Activated CD8-positive, alpha-beta T cell treated with anti-CD3 and anti-CD28 coated beads, Interleukin-2, amount 10 ng/mL, durations not matched to agents 7 days and 5 days (primary cell): ENCODE measurements at regions not wholly inside any gene's neighbourhood (a gene's known extent, or its start where the extent isn't known, plus 50 kb on each side); places are given as distances from the start of the nearest gene placed in this dataset.

Experiments
- ATAC-seq: fragments of 150-1000 bp; cut with Tn5 transposase; one replicate; pipeline ENCODE4 v1.10.0; 2021; ENCODE audit warnings: moderate library complexity
- CTCF ChIA-PET: fragments of 350-600 bp; sonication (Branson Sonifier 250); formaldehyde crosslinking; loops from one replicate; lab custom pipeline; 2021; ENCODE audit warnings: antibody characterized with exemption; lab: Charles Lee
- POLR2A ChIA-PET: fragments of 350-600 bp; sonication (Branson Sonifier 250); formaldehyde crosslinking; loops from one replicate; lab custom pipeline; 2021; ENCODE audit warnings: antibody characterized with exemption; lab: Charles Lee
- DNase-seq: peaks from one replicate; pipeline ENCODE4 v3.0.0-alpha.2; 2020
- H3K27ac Mint-ChIP-seq: one replicate; pipeline ENCODE4 v1.8.0; 2021; ENCODE audit warnings: mild to moderate bottlenecking, mixed read lengths
- H3K27me3 Mint-ChIP-seq: one replicate; pipeline ENCODE4 v1.8.0; 2021; ENCODE audit warnings: low read depth, mixed read lengths
- H3K36me3 Mint-ChIP-seq: one replicate; pipeline ENCODE4 v1.8.0; 2021; ENCODE audit warnings: low read depth, mixed read lengths
- H3K4me1 Mint-ChIP-seq: one replicate; pipeline ENCODE4 v1.8.0; 2021; ENCODE audit warnings: low read depth, mixed read lengths
- H3K4me3 Mint-ChIP-seq: one replicate; pipeline ENCODE4 v1.8.0; 2021; ENCODE audit warnings: mild to moderate bottlenecking, mixed read lengths
- H3K9me3 Mint-ChIP-seq: one replicate; pipeline ENCODE4 v1.8.0; 2022; ENCODE audit warnings: mixed read lengths; ENCODE audit not compliant: insufficient read depth

DNA sequence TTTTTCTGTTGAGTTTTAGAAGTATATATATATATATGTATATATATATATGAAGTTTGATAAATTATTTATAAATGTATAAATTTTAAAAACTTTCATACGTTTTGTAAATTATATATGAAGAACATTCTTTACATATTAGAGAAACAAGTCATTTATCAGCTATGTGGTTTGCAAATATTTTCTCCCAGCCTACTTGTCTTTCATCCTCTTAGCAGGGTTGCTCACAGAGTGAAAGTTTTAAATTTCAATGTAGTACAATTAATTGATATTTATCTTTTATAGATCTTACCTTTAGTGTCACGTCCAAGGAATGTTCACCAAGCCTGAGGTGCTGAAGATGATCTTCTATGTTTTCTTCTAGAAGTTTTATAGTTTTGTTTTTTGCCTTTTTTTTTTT is 78.3 kb upstream of the HS6ST1 start:
- DNase-seq (no peak), ATAC-seq (no peak)
- Mint-ChIP-seq H3K27me3 (peaks cover 29% of the 10 kb centered on the region), H3K36me3 (no peaks in the 10 kb centered on the region), H3K27ac (no peak overlapping the region), H3K4me1 (no peaks in the 10 kb centered on the region), H3K4me3 (no peak overlapping the region), H3K9me3 (no peaks in the 10 kb centered on the region)
- ChIA-PET CTCF (no interaction called here), POLR2A (no interaction called here)

DNA sequence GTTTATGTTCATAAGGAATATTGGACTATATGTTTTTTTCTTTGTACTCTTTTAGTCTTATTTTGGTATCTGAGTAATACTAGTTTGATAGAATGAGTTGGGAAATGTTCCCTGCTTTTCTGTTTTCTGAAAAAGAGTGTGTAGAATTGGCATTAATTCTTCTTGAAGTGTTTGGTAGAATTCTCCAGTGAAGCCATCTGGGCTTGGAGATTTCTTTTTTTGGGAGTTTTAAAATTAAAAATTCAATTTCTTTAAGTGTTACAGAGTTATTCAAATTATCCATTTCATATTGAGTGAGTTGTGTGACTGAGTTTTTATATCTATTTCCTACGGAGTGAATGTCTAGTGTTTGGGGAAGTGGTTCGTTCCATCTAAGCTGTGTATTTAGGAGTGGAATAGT is 80.6 kb upstream of the HS6ST1 start:
- peaks cover 33% of the 10 kb centered on the region for H3K27me3 Mint-ChIP-seq
- no peaks in the 10 kb centered on the region for H3K4me1 Mint-ChIP-seq
- no peak for ATAC-seq
- no peak for DNase-seq
- POLR2A ChIA-PET, result no interaction called here
- no peak overlapping the region for H3K27ac Mint-ChIP-seq
- no peak overlapping the region for H3K4me3 Mint-ChIP-seq
- H3K36me3 Mint-ChIP-seq, result no peaks in the 10 kb centered on the region
- H3K9me3 Mint-ChIP-seq, result no peaks in the 10 kb centered on the region
- CTCF ChIA-PET, result interaction anchor here (0.7 kb wide), 1 partner anchor 205 kb away, joined by 3 read pairs; no protein-coding TSS in a partner anchor

DNA sequence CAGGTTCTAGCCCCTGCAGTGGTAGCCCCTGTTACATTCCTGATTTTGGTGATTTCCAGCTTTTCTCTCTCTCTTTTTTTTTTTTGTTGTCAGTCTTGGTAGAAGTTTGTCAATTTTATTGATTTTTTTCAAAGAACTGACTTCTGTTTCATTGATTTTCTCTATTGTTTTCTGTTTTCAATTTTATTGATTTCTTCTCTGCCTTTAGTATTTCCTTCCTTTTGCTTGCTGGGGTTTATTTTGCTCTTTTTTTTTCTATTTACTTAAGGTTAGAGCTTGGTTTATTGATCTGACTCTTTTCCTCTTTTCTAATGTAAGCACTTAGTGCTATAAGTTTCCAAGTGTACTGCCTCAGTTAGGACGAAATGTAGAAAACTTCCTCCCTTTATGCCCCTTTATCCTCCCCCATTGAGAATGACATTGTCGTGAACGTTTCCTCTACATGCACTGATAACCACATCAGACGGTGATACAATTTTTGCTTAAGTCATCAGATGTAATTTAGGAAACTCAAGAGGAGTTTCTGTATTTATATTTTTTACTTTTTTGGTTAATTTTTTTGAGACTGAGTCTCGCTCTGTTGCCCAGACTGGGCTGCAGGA is 81.1 kb upstream of the HS6ST1 start:
- H3K27me3 Mint-ChIP-seq, result peaks cover 34% of the 10 kb centered on the region
- H3K4me3 Mint-ChIP-seq, result no peak overlapping the region
- no peaks in the 10 kb centered on the region for H3K9me3 Mint-ChIP-seq
- no peaks in the 10 kb centered on the region for H3K36me3 Mint-ChIP-seq
- no peak for DNase-seq
- POLR2A ChIA-PET, result interaction anchor here (0.6 kb wide), 1 partner anchor 26 kb away, joined by 3 read pairs; no protein-coding TSS in a partner anchor
- no peak for ATAC-seq
- H3K27ac Mint-ChIP-seq, result no peak overlapping the region
- CTCF ChIA-PET, result interaction anchor here (0.6 to 0.7 kb wide), 2 partner anchors 70 to 206 kb away, joined by 3 read pairs; no protein-coding TSS in a partner anchor
- H3K4me1 Mint-ChIP-seq, result no peaks in the 10 kb centered on the region

DNA sequence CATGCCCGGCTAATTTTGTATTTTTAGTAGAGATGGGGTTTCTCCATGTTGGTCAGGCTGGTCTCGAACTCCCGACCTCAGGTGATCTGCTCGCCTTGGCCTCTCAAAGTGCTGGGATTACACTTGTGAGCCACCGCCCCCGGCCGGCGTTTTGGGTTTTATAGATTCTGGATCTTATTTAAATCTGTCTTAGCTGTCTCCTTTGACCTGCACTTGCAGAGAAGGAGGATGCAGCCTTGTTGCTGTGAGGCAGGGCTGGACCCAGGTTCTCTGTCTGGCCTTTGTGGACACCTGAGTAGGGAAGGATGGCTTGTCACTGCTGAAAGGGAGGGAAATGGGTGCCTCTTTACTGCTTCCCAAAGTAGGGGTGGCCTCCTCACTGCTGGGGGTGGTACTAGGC is 83.0 kb upstream of the HS6ST1 start:
- Mint-ChIP-seq H3K9me3 (no peaks in the 10 kb centered on the region), H3K27me3 (peaks cover 34% of the 10 kb centered on the region), H3K36me3 (no peaks in the 10 kb centered on the region), H3K27ac (no peak overlapping the region), H3K4me3 (no peak overlapping the region), H3K4me1 (no peaks in the 10 kb centered on the region)
- ATAC-seq, result no peak
- CTCF ChIA-PET, result no interaction called here
- POLR2A ChIA-PET, result no interaction called here
- DNase-seq, result no peak

DNA sequence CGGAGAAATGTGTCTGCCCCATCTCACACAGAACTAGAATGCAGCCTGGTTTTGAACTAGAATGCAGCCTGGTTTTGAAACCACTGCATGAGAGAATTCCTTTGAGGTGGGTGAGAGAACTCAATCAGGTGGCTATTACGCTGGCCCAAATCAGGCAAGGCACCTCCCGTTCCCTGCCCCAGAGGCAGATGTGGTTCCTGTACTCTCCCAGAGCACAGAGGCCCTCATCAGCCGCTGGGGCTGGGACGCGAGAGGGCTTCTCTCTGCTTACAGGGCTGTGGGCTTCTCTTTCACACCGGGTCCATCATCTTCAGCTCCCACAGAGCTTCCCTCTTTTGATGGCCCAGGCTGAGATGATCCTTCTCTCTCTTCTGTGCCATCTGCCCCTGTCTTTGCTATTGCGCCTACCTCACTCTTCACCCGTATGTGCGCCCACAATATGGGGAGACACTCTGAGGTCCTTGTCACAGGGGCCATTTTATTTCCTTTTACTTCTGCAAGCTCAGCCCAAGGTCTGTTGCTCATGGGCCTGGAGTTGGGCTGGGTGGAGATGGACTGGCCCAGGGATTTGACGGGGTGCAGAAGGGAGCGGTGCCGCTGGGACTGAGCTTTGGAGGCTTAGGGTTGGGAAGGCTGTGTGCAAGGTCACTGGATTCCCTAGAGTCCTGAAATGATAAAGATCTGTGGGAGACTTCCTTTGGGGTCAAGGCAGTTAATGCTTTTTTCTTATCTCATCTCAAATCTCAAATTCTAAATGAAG is 84.4 kb upstream of the HS6ST1 start:
- no peak overlapping the region for H3K27ac Mint-ChIP-seq
- H3K4me1 Mint-ChIP-seq, result no peaks in the 10 kb centered on the region
- CTCF ChIA-PET, result no interaction called here
- no peaks in the 10 kb centered on the region for H3K36me3 Mint-ChIP-seq
- H3K9me3 Mint-ChIP-seq, result no peaks in the 10 kb centered on the region
- no peak for ATAC-seq
- no peak overlapping the region for H3K4me3 Mint-ChIP-seq
- POLR2A ChIA-PET, result no interaction called here
- no peak for DNase-seq
- peaks cover 30% of the 10 kb centered on the region for H3K27me3 Mint-ChIP-seq

DNA sequence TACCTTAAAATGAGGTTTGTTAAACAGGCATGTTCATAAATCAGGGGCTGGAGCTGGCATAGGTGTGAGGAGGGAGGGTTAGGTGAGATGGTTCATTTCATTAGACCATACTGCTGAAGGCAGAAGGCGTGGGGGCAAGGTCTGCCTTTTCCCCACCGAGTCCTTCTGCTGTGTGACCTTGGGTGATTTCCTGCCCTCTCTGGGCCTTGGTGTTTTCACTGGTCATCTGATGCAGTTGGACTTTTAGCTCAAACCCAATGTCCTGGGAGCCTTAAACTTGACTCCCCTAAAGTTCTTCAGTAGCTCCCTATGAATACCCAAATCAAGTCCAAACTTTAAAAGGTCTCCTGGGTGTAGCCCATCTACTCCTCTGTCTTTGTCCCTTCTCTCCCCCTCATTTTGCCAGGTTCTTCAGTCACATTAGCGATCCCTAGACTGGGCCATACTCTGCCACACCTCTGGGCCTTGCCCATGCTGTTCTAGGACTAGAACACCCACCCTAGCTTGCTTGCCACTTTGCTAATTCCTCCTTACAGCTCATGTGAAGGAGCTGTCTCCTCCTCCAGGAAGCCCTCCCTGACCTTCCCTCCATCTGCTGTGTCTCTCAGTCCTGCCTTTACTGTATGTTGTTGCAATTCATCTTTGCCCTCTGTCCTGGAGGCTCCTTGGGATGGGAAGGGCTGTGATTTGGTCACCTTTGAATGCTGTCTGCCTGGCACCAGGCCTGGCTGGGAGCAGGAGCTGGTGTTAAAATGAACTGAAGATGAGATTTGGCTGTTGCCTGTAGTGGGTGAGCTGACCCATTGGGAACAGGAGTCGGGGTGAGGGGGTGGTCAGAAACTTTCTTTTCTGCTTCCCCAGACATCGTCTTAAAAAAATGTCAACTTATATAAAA is 85.4 kb upstream of the HS6ST1 start:
- Mint-ChIP-seq H3K27me3 (peaks cover 24% of the 10 kb centered on the region), H3K4me1 (no peaks in the 10 kb centered on the region), H3K9me3 (no peaks in the 10 kb centered on the region), H3K27ac (no peak overlapping the region), H3K36me3 (no peaks in the 10 kb centered on the region), H3K4me3 (no peak overlapping the region)
- DNase-seq (no peak), ATAC-seq (no peak)
- ChIA-PET CTCF (no interaction called here), POLR2A (no interaction called here)

DNA sequence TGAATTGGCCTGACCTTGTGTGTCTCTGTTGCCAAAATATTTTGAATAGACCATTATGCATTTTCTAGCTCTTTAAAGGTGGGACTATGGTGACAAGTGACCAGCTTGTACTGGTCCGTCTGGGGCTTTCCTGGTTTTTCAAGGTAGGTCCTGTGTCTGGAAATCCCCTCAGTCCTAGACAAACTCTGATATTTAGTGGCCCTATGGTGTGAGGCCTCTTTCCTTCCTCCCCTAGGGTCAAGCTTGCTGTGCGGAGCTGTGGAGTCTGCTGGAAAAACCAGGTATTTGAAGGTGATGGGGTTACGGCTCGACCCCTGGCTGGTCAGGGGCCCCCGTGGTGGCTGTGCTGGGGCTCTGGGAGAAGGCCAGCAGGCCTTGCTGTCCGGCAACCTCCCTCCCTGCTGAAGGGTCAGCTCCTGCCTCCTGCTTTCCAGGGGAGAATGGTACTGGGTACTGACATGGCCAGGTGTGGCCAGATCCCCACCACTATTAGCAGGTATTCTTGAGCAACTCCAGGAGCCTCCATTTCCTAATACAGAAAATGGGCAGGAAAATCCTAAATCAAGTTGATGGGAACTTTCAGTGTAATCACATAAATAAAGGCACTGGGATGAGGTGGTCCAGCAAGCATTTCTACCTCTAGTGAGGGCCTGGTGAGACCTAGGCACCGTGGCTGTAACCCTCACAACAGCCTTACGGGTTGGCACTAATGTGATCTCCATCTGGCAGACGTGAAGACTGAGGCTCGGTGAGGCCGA is 86.2 kb upstream of the HS6ST1 start:
- Mint-ChIP-seq H3K27ac (no peak overlapping the region), H3K4me1 (no peaks in the 10 kb centered on the region), H3K27me3 (peaks cover 18% of the 10 kb centered on the region), H3K9me3 (no peaks in the 10 kb centered on the region), H3K4me3 (no peak overlapping the region), H3K36me3 (no peaks in the 10 kb centered on the region)
- DNase-seq (no peak), ATAC-seq (no peak)
- ChIA-PET POLR2A (no interaction called here), CTCF (interaction anchor here (1.0 kb wide), 1 partner anchor 108 kb away, joined by 3 read pairs; no protein-coding TSS in a partner anchor)

DNA sequence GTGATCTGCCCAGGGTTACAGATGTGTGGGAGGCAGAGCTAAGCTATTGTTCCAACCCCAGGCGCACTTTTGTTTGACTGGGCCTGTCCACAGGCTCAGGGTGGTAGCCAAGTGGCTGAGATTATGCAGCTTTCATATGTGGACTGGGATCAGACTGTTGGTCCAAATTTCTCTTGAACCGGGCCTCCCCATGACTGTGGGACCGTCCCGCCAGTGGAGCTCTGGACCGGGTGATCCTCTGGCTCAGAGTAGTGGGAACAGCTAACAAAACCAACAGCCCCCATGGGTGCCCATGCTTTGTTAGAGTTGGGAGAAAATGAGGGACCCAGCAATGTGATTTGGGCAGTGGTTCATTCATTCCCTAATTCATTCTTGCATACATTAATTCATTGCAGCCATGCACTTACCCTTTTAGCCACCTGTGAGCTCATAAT is 86.8 kb upstream of the HS6ST1 start:
- ATAC-seq (no peak), DNase-seq (no peak)
- H3K4me1 Mint-ChIP-seq, result no peaks in the 10 kb centered on the region
- CTCF ChIA-PET, result interaction anchor here (1.0 kb wide), 1 partner anchor 108 kb away, joined by 3 read pairs; no protein-coding TSS in a partner anchor
- no peak overlapping the region for H3K27ac Mint-ChIP-seq
- no peak overlapping the region for H3K4me3 Mint-ChIP-seq
- no peaks in the 10 kb centered on the region for H3K36me3 Mint-ChIP-seq
- H3K9me3 Mint-ChIP-seq, result no peaks in the 10 kb centered on the region
- POLR2A ChIA-PET, result no interaction called here
- peaks cover 15% of the 10 kb centered on the region for H3K27me3 Mint-ChIP-seq

DNA sequence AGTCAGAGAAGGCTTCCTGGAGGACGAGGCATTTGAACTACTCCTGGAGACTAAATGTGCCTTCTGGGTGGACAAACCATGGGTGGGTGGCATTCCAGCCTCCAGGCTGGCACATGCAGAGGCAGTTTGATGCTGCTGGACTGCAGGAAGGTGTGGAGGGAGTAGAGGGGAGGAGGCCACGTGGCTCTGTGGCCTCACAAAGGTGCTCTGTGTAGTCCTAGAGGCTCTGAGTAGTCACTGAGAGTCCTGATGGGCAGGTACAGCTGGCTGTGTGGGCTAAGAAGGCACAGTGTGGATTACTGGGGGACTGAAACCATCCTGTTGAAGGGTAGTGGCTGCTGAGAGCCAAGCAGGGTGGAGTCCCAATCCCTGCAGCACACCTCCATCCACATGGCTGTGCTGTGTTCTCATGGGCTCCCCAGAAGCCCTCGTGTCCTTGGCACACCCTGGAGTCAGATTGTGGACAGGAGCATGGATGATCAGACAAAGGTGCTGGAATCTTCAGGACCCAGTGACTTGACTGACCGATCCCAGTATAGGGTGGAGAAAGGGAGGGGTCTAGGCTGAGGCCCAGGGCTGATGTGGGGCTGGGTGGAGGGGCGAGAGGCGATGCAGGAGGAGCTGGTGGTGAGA is 87.4 kb upstream of the HS6ST1 start:
- POLR2A ChIA-PET, result no interaction called here
- CTCF ChIA-PET, result interaction anchor here (1.0 kb wide), 1 partner anchor 107 kb away, joined by 3 read pairs; no protein-coding TSS in a partner anchor
- H3K27me3 Mint-ChIP-seq, result peaks cover 9% of the 10 kb centered on the region
- H3K4me3 Mint-ChIP-seq, result no peak overlapping the region
- H3K36me3 Mint-ChIP-seq, result no peaks in the 10 kb centered on the region
- DNase-seq, result no peak
- H3K27ac Mint-ChIP-seq, result no peak overlapping the region
- no peaks in the 10 kb centered on the region for H3K4me1 Mint-ChIP-seq
- no peak for ATAC-seq
- no peaks in the 10 kb centered on the region for H3K9me3 Mint-ChIP-seq

DNA sequence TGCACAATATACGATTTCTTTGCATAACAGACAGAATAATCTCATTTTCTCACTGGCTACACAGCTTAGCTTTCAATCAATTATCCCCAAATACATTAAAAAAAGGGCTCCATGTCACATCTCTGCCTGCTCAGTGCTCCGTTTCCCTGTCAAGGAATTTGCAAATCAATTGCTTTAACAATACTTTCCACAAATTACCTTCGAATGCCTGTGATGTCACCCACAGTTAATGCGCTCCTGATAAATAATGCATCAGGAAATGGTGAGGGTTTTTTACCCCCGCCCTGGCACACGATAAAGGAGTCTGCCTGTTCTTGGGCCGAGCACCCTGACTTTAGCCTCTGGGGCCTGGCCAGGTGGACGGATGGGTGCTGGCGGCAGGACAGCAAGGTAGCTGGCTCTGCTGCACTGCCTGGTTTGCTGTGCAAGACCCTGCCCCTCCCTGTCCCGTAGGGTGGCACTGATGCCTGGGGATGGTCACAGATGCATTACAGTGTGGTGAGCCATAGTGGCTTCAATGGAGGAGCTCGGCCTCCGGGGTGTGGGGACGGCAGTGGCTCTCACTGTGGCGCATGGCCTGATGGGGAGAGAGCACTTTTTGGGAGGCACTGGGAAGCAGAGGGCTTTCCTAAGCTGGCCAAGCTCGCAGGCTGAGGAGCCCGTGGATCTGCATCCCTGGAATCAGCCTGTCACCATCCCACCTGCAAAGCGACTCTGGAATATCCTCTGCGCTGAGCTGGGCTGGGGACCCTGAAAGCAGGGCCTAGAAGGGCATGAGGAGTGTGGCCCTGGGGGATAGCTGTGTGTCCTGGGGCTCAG is 88.3 kb upstream of the HS6ST1 start:
- Mint-ChIP-seq H3K27ac (no peak overlapping the region), H3K27me3 (peaks cover 9% of the 10 kb centered on the region), H3K4me3 (no peak overlapping the region), H3K9me3 (no peaks in the 10 kb centered on the region), H3K36me3 (no peaks in the 10 kb centered on the region), H3K4me1 (no peaks in the 10 kb centered on the region)
- DNase-seq (no peak), ATAC-seq (no peak)
- ChIA-PET POLR2A (no interaction called here), CTCF (no interaction called here)
